ENCODE measurements at regions not wholly inside any gene's neighbourhood (a gene's known extent, or its start where the extent isn't known, plus 50 kb on each side); places are given as distances from the start of the nearest gene placed in this dataset.

DNA sequence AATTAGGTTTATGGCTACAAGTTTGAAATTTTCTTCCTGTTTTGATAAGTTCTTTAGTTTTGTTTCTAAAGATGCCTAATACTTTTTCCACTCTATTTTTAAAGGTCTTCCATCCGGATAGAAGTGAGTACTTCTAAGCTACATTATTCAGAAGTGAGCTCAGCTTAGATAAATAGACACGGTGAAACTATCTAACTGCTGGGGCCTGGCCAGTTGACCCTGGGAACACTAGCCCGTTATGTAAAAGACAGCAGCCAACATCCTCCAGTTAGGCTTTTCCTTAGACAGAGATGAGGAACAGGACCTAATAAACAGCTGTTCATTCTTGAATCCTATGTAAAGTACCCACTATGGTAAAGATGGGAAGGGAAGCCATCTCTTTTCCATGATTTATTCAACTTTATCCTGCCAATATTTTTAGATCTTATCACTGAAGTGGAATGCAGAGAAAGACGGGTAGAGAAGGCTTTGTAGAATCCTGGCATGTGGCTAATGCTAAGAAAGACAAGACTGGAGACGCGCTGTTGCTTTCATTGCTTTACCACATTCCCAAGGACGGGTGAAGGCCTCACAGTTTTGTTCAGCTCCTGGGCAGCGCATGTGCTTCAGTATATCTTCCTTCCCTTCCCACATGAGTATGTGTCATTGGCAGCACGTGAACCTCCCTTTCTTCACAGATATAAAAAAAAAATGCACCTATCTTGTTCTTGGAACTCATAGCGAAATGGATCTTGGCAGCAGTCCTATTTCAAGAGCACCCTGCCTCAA, 340.0 kb upstream of the MEOX2 start:
- TF ChIP-seq, protein P1, sequence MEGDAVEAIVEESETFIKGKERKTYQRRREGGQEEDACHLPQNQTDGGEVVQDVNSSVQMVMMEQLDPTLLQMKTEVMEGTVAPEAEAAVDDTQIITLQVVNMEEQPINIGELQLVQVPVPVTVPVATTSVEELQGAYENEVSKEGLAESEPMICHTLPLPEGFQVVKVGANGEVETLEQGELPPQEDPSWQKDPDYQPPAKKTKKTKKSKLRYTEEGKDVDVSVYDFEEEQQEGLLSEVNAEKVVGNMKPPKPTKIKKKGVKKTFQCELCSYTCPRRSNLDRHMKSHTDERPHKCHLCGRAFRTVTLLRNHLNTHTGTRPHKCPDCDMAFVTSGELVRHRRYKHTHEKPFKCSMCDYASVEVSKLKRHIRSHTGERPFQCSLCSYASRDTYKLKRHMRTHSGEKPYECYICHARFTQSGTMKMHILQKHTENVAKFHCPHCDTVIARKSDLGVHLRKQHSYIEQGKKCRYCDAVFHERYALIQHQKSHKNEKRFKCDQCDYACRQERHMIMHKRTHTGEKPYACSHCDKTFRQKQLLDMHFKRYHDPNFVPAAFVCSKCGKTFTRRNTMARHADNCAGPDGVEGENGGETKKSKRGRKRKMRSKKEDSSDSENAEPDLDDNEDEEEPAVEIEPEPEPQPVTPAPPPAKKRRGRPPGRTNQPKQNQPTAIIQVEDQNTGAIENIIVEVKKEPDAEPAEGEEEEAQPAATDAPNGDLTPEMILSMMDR (IDR thresholded peaks at IDR 0.05): no peak
- TF ChIP-seq EP300 (IDR thresholded peaks at IDR 0.05) (no peak), POLR2A (IDR thresholded peaks at IDR 0.05) (no peak), POLR2AphosphoS5 (IDR thresholded peaks at IDR 0.05) (no peak)
